ENCODE measurements at regions not wholly inside any gene's neighbourhood (a gene's known extent, or its start where the extent isn't known, plus 50 kb on each side); places are given as distances from the start of the nearest gene placed in this dataset.

GRCh38 chr1:172867216-172867818 is 183.4 kb downstream of the TNFSF18 start:
- no peak for TF ChIP-seq POLR2A (IDR thresholded peaks at IDR 0.05)
- TF ChIP-seq CTCF (IDR thresholded peaks at IDR 0.05), result no peak
